HG02870 (cell line): ENCODE measurements at regions not wholly inside any gene's neighbourhood (a gene's known extent, or its start where the extent isn't known, plus 50 kb on each side); places are given as distances from the start of the nearest gene placed in this dataset.

Experiments used
- ATAC-seq: cut with Tn5 transposase; IDR thresholded peaks from one replicate; pipeline ENCODE4 v1.9.1; 2021; ENCODE audit warnings: mild to moderate bottlenecking, moderate library complexity; ENCODE audit not compliant: unreplicated experiment

- no peak for ATAC-seq
Measured at GRCh38 chr2:66717218-66717905, 282.4 kb downstream of the MEIS1 start.

- no peak for ATAC-seq
Measured at GRCh38 chr2:66717973-66718372, 283.0 kb downstream of the MEIS1 start.

GRCh38 chr2:66721776-66722175, 286.9 kb downstream of the MEIS1 start:
- no peak for ATAC-seq

- ATAC-seq: no peak
Measured at GRCh38 chr2:66724241-66724640, 289.3 kb downstream of the MEIS1 start.

- no peak for ATAC-seq
Measured at GRCh38 chr2:66729416-66730330, 294.7 kb downstream of the MEIS1 start.

GRCh38 chr2:66730441-66730840, 295.5 kb downstream of the MEIS1 start:
- ATAC-seq: no peak

GRCh38 chr2:66733364-66733999, 298.6 kb downstream of the MEIS1 start:
- ATAC-seq: no peak

- ATAC-seq: no peak
Measured at GRCh38 chr2:66748939-66749338, 314.0 kb downstream of the MEIS1 start.

- ATAC-seq: no peak
Measured at GRCh38 chr2:66749566-66749965, 314.6 kb downstream of the MEIS1 start.

GRCh38 chr2:66753257-66753656, 318.3 kb downstream of the MEIS1 start:
- no peak for ATAC-seq

- no peak for ATAC-seq
Measured at GRCh38 chr2:66753660-66754059, 318.7 kb downstream of the MEIS1 start.

- ATAC-seq: no peak
Measured at GRCh38 chr2:66755974-66756373, 321.0 kb downstream of the MEIS1 start.

GRCh38 chr2:66761826-66762225, 326.9 kb downstream of the MEIS1 start:
- no peak for ATAC-seq

GRCh38 chr2:66762761-66763160, 327.8 kb downstream of the MEIS1 start:
- ATAC-seq: no peak

GRCh38 chr2:66766582-66766981, 331.7 kb downstream of the MEIS1 start:
- ATAC-seq: no peak

GRCh38 chr2:66771359-66771976, 336.5 kb downstream of the MEIS1 start:
- ATAC-seq: no peak

- no peak for ATAC-seq
Measured at GRCh38 chr2:66772618-66773017, 337.7 kb downstream of the MEIS1 start.

GRCh38 chr2:66775730-66776422, 341.0 kb downstream of the MEIS1 start:
- no peak for ATAC-seq

- ATAC-seq: no peak
Measured at GRCh38 chr2:66781804-66782203, 346.9 kb downstream of the MEIS1 start.

- no peak for ATAC-seq
Measured at GRCh38 chr2:66782780-66783361, 347.9 kb downstream of the MEIS1 start.
